ENCODE measurements at regions not wholly inside any gene's neighbourhood (a gene's known extent, or its start where the extent isn't known, plus 50 kb on each side); places are given as distances from the start of the nearest gene placed in this dataset.

DNA sequence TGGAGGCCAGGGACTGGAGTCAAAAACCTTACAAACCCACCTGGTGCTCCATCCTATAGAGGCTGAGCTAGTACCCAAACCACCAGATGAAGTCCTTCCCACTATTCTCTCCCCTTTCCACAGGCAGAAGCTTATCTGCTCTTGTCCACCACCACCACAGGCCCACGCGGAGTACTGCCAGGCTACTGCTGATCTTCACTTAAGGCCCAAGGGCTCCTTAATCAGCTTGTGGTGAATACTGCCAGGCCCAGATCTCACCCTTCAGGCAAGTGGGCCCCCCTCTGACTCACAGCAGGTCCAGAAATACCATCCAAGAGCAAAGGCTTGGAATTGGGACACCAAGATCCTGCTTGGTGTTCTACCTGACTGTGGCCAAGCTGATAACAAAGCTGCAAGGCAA is 598.1 kb upstream of the CBLB start:
- H3K27me3 ChIP-seq (ENCODE audit: insufficient read depth, low read length, poor library complexity, severe bottlenecking): no peaks in the 10 kb centered on the region
- H3K9ac ChIP-seq (ENCODE audit: low read depth, low read length, poor library complexity, severe bottlenecking): no peak overlapping the region
- H3K4me3 ChIP-seq (ENCODE audit: low read length, poor library complexity, severe bottlenecking): no peak overlapping the region
- H3K9me3 ChIP-seq (ENCODE audit: insufficient read depth, low read depth, low read length): no peaks in the 10 kb centered on the region
- H3K4me1 ChIP-seq (ENCODE audit: insufficient read depth, low read length, poor library complexity, severe bottlenecking): no peaks in the 10 kb centered on the region
- no peak overlapping the region for H3K4me2 ChIP-seq (ENCODE audit: low read depth, low read length, poor library complexity, severe bottlenecking)
- no peak overlapping the region for H2AFZ ChIP-seq (ENCODE audit: low read length)
- TF ChIP-seq EZH2phosphoT487 (IDR thresholded peaks at IDR 0.05; ENCODE audit: borderline replicate concordance) (no peak), CTCF (conservative IDR thresholded peaks at IDR 0.05; ENCODE audit: low read length) (no peak)
- H3K79me2 ChIP-seq (ENCODE audit: insufficient read depth, low read length): no peaks in the 10 kb centered on the region
- no peaks in the 10 kb centered on the region for H3K36me3 ChIP-seq (ENCODE audit: insufficient read depth, low read length)
- no peaks in the 10 kb centered on the region for H3F3A ChIP-seq (ENCODE audit: low read depth)
- no peaks in the 10 kb centered on the region for H3K9me2 ChIP-seq (replicated peaks; ENCODE audit: low read depth, low read length)
- H4K20me1 ChIP-seq (ENCODE audit: insufficient read depth, low read length, poor library complexity, severe bottlenecking): no peaks in the 10 kb centered on the region

GRCh38 chr3:106473576-106474475 is 605.0 kb upstream of the CBLB start:
- no peaks in the 10 kb centered on the region for H3K36me3 ChIP-seq (ENCODE audit: insufficient read depth, low read length)
- no peaks in the 10 kb centered on the region for H3K9me2 ChIP-seq (replicated peaks; ENCODE audit: low read depth, low read length)
- H3K27me3 ChIP-seq (ENCODE audit: insufficient read depth, low read length, poor library complexity, severe bottlenecking): no peaks in the 10 kb centered on the region
- TF ChIP-seq EZH2phosphoT487 (IDR thresholded peaks at IDR 0.05; ENCODE audit: borderline replicate concordance) (no peak), CTCF (conservative IDR thresholded peaks at IDR 0.05; ENCODE audit: low read length) (no peak)
- no peak overlapping the region for H2AFZ ChIP-seq (ENCODE audit: low read length)
- no peaks in the 10 kb centered on the region for H3K79me2 ChIP-seq (ENCODE audit: insufficient read depth, low read length)
- H3K4me3 ChIP-seq (ENCODE audit: low read length, poor library complexity, severe bottlenecking): no peak overlapping the region
- no peaks in the 10 kb centered on the region for H4K20me1 ChIP-seq (ENCODE audit: insufficient read depth, low read length, poor library complexity, severe bottlenecking)
- no peak overlapping the region for H3K9ac ChIP-seq (ENCODE audit: low read depth, low read length, poor library complexity, severe bottlenecking)
- H3K9me3 ChIP-seq (ENCODE audit: insufficient read depth, low read depth, low read length): 0 out of 2 replicates have a peak, but pooled peaks cover 2% of the 10 kb centered on the region
- no peak overlapping the region for H3K4me2 ChIP-seq (ENCODE audit: low read depth, low read length, poor library complexity, severe bottlenecking)
- H3F3A ChIP-seq (ENCODE audit: low read depth): no peaks in the 10 kb centered on the region
- H3K4me1 ChIP-seq (ENCODE audit: insufficient read depth, low read length, poor library complexity, severe bottlenecking): no peaks in the 10 kb centered on the region

GRCh38 chr3:106482451-106482850 is 613.6 kb upstream of the CBLB start:
- H3K4me3 ChIP-seq (ENCODE audit: low read length, poor library complexity, severe bottlenecking): no peak overlapping the region
- no peak overlapping the region for H2AFZ ChIP-seq (ENCODE audit: low read length)
- TF ChIP-seq EZH2phosphoT487 (IDR thresholded peaks at IDR 0.05; ENCODE audit: borderline replicate concordance) (no peak), CTCF (conservative IDR thresholded peaks at IDR 0.05; ENCODE audit: low read length) (no peak)

More at GRCh38 chr3:106482451-106482850, 613.6 kb upstream of the CBLB start:
- Histone ChIP-seq H4K20me1 (ENCODE audit: insufficient read depth, low read length, poor library complexity, severe bottlenecking) (no peaks in the 10 kb centered on the region), H3K27me3 (ENCODE audit: insufficient read depth, low read length, poor library complexity, severe bottlenecking) (no peaks in the 10 kb centered on the region), H3K9ac (ENCODE audit: low read depth, low read length, poor library complexity, severe bottlenecking) (no peak overlapping the region), H3K9me2 (replicated peaks; ENCODE audit: low read depth, low read length) (no peaks in the 10 kb centered on the region), H3K4me2 (ENCODE audit: low read depth, low read length, poor library complexity, severe bottlenecking) (no peak overlapping the region), H3K9me3 (ENCODE audit: insufficient read depth, low read depth, low read length) (0 out of 2 replicates have a peak, but pooled peaks cover 4% of the 10 kb centered on the region), H3K4me1 (ENCODE audit: insufficient read depth, low read length, poor library complexity, severe bottlenecking) (no peaks in the 10 kb centered on the region), H3K79me2 (ENCODE audit: insufficient read depth, low read length) (no peaks in the 10 kb centered on the region), H3F3A (ENCODE audit: low read depth) (no peaks in the 10 kb centered on the region), H3K36me3 (ENCODE audit: insufficient read depth, low read length) (no peaks in the 10 kb centered on the region)
